ENCODE measurements at regions not wholly inside any gene's neighbourhood (a gene's known extent, or its start where the extent isn't known, plus 50 kb on each side); places are given as distances from the start of the nearest gene placed in this dataset.

DNA sequence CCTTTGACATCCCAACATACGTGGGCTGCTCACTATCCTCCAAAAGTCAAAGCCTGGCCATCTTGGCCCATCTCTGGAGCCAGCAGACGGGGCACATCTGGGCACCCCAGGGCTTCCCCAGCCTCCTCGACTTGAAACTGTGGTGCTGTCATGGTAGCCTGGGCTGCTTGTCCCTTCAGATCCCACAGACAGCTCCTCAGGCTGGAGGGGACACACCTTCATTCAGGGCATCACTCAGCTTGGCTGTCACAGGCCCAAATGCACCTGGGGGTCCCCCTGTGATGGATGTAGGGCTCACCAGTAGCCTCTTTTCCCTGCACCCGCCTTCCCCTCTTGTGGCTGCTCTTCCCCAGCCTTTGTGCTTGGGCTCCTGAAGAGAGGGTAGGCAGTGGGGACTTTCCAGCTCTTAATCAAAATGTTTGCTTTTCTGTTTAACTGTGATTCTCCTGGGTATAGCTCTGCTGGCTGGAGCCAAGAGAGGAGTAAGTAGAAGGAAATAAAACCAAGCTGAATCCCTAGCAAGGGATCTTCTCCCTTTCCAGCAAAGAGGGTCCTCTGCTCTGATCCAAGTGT lies 92.3 kb downstream of the GYPC start:
- DNase-seq, result no peak

DNA sequence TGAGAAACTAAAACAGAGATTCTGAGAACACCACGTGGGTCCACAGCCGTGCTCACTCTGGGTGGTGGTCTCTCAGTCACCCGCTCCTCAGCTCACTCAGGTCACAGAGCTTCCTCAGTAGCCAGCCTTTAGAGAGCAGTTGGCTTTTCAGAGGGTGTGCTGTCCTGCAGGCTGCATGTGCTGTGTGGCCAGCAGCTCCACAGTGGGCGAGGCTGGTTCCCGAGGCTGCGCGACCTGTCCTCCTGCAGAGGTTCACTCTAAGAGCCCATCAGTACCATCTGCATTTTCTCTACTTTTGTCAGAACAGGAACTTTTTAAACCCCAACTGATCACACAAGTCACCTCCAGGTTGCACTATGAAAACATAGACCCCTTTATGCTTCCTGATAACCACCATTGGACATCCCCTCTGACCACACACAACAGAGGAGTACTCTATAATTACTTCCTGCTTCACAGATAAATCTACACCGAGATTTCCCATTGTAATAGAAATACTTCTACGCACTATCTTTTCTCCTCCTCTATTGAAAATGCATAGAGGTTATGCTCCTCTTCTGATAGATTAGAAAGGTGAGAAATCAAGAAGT lies 93.1 kb downstream of the GYPC start:
- no peak for DNase-seq

DNA sequence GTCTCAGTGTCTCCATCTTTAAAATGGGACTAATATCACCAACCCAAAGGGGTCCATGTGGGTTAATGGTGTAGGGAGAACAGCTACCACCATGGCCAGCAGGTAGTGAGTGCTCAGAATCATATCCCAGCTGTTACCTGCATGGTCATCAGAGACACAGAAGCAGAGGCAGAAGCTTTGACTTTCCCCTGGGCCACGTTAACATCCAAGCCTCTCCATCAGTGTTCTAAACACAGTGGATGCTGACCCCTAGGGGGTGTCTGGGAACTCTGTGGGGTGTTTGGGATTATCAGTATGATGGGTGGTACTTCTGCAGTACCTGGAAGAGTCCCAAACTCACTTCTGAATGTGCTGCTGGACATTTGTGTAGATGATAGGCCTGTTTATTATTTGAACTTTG lies 93.6 kb downstream of the GYPC start:
- DNase-seq, result no peak

DNA sequence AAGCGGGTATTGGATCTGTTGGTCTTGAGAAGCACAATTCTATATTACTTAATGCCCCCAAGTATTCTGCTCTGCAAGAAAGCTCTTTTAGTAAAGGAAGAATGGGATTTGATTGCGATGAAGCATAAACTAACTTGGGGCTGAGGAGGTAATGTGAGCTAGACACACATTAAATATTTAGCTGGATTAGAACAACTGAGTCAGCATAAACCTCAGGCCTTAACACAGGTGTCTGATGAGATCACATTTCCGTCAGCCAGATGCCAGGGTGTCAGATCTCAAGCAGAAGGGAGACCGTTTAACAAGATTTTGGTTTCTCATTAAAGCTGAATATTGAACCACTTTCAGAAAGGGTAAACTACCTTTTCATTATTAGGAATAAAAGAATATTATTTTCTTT lies 94.5 kb downstream of the GYPC start:
- DNase-seq, result no peak

DNA sequence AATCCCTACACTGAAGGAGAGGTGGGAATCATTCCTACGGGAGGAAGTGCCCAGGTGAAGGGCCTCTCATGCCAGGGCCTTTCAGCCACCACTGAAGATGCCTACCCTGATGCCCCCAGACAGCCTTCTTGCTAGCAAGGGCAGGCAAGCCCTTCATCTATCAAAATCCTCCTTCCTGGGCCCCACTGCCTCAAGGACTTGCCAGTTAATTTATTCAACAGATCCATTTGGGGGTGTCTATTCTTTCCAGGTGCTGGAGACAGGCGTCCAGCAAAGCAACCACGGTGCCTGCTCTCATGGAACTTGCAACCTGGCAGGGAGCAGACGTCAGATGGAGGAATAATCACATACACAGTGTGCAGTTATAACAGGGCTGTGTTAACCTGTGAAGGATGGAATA lies 95.5 kb downstream of the GYPC start:
- DNase-seq, result no peak

DNA sequence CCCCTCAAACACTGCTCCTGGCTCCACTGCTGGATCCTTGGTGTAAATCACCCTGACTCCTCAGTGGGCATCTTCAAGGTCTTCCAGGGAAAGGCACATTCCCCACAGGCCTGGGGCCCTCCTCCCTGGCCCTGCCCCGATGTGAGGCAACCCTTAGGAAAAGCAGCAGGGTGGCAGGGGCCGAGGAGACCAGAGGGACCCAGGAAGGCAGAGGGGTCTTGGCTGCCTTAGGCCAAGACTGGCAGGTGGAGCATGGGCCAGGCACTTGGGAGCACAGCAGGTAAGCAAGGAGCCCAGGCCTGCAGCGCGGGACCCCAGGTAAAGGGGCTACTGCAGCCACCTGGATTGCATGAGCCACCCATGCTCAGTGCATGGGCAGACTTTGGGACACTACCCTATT lies 96.9 kb downstream of the GYPC start:
- no peak for DNase-seq

DNA sequence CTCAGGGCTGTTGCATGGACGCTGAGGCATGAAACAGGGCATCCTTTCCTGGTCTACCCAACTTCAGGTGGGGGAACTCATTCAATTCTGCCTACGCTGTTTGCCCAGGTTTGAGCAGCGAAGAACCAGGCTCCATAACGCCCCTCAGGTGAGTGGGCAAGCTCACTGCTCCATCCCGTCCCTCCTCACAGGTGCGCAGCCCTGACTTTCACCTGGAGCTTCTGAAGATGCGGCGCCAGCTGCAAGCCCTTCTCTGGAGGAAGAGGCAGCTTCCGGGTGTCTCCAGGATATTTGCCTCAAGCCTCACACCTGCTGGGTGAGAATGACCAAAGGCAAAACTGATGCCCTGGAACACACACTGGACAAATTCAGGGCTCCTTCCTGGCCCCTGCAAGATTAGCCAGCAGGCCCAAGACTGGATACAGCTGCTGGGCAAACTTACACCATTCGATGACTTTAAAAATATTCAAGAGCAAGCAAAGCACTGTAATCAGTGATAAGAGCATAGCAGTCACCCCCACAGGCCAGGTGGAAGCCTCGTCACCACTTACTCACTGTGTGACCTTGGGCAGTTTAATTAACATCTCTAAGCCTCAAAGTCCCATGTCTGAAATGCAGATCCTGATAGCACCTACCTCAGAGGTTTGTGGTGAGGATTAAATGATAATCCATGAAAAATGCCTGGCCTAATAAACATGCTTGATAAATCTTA lies 97.7 kb downstream of the GYPC start:
- DNase-seq, result no peak

DNA sequence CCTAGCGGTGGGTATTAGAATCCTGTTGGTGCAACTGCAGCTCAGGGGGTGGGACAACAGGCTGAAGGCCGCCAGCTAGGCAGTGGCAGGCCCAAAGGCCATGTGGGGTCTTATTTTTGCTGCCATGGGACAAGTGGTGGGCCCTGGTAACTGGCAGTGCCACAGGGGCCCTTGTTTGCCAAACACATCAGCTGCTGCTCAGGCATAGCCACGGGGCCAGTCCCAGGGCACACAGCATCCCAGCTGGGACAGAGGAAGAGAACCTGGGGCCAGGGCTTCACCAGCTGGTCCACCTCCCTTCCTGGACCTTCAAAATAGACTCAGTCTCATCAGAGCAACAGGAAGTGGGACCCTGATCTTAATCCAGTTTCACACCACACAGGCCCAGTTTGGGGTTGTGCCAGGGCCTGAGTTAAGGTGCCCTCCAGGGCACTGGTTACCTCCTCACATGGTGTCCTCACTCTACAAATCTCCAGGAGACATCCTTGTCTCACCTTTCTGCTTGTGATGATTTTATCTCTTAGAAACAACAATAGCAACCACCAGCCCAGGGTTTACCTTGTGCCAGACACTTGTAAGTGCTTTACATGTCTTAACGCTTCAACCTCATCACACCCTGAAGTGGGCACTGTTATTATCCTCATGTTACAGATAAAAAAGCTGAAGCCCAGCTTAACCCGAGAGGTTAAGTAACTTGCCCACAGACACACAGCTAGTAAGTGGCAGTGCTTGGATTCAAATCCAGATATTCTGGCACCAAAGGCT lies 98.5 kb downstream of the GYPC start:
- DNase-seq, result no peak

DNA sequence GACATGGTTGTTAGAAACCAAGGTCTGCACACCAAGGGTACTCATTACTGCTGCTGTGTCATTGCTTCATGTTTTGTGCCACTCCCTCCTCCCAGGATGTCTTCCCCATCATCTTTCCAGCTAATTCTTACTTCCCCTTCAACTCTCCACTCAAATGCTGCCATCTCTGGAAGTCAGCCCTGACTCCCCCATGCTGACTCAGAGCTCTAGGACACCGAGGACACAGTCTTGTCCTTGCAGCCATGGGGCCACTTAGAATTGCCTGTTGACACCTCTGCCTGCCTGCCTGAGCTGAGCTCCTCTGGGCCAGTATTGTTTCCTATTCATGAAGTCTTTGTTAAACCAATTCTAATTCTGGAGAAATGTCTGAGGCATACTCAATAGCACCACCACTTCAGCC lies 100.2 kb downstream of the GYPC start:
- DNase-seq, result no peak

DNA sequence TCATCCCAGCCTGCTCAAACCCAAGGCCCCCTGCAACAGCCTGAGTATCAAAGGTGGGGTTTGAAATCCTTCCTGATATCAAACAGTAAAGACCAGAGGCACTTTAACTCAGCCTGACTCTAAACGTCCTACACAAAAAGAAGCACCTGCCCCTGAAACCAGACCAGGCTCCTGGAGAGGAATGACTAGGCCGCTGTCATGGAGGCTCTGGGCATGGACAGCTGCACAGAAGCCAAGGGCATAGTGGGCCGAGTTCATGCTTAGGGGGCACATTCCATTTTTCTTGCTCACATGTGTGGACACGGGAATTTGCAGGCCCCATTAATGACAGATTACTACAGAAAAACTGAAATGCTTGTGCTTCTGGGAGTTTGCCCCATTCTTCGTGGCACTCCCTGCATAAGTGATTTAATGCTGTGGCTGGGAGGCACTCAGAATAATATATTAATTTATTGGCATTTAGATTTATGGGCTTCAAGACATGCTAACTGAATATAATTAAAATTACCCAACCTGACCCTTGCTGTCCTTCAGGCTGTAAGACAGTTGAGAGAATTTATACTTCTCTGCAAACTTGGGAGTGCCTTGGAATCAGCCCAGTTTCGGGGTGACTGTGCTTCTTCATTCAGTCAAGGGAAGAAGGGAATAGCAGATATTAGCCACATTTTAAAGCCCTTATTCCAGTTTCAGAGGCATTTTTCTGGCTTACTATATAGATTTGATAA lies 105.5 kb downstream of the GYPC start:
- no peak for DNase-seq

DNA sequence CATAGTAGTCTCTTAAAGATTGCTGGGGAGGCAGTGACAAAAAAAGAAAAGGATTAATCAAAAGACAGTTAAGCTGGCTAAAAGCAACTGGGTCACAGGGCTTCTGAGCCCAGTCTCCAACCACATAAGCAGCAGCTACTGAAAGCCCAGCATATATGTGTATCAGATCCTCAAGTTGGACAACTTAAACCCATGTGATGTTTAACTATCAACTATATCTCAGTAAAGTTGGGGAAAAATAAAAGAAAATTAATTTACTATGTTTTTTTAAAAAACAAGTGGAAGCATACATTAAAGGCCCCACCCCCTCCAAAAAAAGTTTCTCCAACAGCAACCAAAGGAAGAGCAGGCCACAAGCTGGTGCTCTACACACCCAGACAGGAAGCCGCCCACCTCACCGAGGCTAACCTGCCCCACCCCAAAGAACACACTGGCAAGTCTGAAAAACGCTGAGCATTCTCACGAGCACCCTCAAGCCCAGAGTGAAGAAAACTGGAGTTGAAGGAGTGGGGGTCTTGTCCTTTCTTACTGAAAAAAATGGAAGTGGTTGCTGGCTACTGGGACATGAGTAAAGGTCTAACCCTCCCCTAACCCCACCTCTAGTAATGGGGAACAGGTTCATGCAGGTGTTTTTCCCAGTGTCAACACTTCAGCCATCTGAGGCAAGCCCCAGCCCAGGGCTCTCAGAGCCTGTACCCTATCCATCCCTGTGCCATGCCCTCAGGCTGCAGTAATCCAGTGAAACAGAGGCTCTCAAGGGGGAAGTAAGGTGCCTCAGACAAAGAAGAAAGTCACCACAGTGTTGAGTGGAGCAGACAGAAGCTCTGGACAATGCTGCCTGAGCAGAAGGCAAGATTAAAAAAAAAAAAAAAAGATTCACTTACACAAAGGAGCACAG lies 106.3 kb downstream of the GYPC start:
- DNase-seq, result peak; percentile 18 to 48

DNA sequence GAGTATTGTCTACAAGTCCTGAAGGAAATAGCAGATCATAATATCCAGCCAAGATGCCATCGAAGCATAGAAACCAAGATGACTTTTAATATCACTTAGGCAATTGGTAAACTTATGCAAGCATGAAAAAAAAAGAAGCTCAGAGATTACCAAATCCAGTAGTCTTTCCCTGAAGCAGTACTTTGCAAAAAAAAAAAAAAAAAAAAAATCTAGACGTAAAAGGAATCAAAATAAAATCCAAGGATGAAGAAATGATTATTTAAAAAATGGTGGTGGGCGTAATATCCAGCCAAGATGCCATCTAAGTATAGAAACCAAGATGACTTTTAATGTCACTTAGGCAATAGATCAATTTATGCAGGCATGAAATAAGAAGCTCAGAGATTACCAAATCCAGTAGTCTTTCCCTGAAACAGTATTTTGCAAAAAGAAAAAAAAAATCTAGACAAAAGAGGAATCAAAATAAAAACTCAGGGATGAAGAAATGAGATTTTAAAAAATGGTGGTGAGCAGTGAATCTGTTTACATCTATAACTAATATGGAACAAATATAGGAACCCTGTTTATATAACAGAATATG lies 108.8 kb downstream of the GYPC start:
- DNase-seq, result no peak

DNA sequence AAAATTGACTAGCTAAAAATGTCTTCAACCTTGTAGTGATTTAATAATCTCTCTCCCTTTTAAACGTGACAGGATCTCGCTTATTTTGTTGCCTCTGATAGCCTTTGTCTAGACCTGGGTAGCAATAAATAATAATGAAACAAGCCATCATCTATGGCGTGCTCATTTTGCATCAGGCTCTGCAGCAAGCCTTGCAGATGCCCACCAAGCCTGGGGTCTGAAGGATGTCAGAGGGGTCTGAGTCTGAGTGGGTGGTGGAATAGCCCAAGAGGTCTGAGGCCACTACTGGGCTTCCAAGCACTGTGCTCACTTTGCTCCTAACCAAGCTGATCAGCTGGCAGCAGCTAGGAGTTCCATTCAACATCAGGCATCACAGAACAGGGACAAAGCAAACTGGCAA lies 109.4 kb downstream of the GYPC start:
- no peak for DNase-seq

DNA sequence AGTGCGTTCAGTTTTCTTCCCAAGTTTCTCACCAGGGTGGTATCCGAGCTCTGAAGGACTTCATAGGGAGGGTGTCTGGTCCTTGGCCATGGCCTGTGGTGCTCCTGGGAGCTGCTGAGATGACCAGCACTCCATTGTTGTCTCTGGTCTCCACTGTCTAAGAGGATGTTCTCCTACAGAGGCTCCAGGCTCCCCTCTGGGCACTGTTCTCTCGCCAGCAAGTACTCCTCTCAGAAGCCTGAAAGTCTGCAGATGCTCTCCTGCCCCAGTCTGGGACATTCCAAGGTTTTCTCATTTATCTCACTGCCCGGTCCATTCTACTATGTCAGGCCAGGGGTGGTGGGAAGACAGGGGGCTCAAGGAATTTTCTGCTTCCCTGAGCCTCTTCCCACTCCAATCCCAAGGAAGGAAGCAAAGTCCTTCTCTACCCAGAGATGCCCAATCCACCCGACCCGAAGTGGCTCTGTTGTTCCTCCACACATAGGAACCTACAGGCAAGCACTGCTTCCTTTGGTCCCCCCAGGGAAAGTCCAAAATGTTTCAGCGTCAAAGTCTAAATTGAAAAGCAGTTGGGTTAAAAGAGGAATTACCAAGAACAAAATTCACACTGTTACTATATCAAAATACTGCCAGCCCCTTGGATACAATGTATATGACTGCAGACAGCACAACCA lies 110.5 kb downstream of the GYPC start:
- DNase-seq, result no peak

DNA sequence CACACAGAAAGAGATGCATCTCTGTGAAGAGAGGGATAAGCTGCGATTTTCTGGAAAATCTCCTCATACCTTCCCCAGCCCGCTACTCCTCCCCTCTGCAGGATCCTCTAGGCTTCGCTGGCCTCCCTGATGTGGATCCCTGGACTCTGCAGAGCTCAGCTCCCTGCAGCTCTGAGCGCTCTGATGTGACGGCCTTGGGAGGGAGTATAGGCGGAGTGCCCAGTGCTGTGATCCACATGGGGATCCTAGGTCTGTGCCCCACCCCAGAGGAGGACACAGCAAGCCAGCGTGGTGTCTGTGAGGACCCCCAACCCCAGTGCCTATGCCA lies 111.0 kb downstream of the GYPC start:
- DNase-seq, result no peak

DNA sequence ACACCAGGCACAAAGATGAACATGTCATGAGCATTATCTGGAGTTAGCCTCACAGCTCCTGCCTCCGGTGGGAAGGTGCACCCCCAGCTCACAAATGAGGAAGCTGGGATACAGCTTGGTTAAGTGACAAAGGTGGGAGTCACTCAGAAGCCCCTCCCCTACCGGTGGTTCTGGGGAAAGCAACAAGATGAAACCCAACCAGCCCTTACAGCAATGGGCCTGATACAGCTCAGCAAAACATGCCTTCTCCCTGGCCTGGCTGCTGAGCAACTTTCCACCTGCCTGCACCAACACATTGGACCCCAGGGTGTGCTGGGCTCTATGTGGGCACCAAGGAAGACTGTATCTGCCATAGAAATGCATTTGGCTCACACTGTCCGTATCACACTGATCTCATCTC lies 113.2 kb downstream of the GYPC start:
- DNase-seq, result no peak

DNA sequence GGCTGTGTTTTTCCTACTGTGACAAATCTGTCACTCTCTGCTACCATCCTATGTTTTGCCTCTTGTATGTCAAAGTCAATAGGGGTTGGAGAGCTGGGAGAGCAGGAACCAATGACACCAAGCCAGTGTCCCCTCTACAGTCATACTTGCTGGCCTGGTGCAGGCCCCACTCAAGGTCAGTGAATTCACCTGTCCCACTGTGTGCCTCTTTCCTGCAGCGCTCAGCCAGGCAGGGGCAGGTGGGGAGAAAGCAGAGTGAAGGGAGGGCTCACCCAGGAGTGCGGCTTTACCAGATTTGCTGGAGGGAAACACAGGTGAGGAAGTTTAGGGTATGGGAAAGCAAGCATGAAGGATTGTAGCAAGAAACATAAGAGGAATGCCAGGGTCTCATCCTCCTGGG lies 114.5 kb downstream of the GYPC start:
- DNase-seq, result no peak

DNA sequence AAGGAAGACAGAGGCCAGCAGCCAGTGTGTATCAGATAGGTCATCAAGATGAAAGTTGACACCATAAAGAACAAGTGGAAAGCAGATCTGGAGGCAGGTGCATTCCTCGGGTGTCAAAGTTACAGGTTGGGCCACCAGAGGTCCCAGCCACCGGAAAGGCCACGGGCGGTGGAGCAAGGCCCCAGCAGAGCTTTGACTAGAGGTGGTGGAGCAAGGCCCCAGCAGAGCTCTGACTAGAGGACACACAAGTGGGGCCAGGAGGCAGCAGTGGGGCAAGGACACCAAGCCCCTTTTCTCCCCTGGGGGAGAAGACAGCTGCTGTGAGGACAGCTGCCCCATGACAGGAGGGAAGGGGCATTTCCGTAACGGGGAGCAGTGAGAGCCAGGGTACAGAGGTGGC lies 115.1 kb downstream of the GYPC start:
- DNase-seq, result no peak

DNA sequence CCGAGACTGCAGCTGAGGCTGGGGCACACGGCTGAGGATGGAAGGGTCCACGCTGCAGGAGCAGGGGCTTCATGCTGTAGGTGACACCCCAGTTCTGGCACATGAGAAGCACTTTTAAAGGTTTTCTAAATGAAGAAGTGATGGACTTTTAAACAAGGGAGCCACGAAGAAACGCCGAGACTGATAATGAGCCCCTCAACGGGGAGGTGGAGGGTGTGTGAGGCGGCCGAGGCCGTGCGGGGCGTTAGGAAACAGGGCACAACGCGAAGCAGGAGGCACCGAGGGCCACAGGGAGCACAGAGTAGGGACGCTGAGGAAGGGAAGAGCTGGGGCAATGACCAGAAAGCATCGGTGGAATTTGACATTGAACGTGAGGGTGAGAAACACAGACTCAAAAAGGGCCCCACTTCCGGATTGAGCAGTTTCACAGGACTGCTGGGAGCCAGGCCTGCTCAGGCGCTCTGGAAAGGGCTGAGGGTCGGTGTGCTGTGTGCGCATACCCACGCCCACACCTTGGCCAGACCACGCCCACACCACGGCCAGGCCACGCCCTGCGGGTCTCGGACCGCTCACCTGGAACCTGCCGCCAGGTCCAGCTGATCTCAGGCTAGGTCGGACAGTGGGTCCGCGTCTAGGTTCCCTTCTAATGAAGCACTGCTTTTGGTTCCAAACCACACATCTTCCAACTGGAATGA lies 115.7 kb downstream of the GYPC start:
- no peak for DNase-seq

DNA sequence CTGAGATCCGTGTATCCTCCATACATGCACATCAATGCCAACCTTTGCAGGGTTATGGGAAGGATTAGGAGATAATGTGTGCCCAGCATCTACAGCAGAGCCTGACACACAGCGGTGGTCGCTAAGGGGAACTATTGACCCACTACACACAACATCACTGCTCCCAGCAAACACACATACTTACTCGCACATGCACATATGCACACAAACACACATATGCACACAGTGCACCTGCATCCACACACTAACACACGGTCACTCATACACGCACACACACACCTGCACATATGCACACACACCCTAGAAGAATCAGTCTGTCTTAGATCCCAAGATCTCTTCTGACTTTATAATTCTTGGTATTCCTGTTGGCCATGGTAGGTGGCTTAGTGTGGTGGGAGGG lies 118.3 kb downstream of the GYPC start:
- no peak for DNase-seq

DNA sequence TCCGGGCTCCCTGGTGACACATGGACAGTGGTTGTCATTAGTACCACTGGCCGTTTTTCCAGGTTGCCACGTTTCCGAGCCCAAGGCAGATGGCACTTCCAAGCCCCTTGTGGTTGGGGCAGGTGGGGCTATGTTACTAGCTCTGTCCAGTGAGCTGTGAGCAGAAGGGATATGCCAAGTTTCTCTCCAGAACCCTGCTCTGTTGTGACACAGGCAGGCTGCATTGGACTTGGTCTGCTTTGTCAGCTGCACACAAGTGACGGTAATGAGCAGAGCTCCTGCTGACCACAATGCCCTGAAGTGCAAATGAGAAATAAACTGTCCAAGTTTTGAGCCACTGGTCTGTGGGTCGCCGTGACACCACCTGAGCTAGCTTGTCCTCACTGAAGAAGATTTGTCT lies 118.8 kb downstream of the GYPC start:
- DNase-seq, result no peak
